SK-N-SH (cell line): ENCODE measurements at regions not wholly inside any gene's neighbourhood (a gene's known extent, or its start where the extent isn't known, plus 50 kb on each side); places are given as distances from the start of the nearest gene placed in this dataset.

Experiments used
- CTCF ChIA-PET: fragments of 300-600, 350-600 bp; formaldehyde crosslinking; extraction: SDS; loops from one replicate; lab custom pipeline; 2021; lab: Yijun Ruan, JAX
- POLR2A ChIA-PET: fragments of 350-600 bp; sonication (Branson Sonifier 250); formaldehyde crosslinking; extraction: SDS; loops from one replicate; lab custom pipeline; 2020; ENCODE audit warnings: antibody characterized with exemption, inconsistent platforms; lab: Yijun Ruan, JAX
- DNase-seq: peaks from one replicate; pipeline ENCODE4 v3.0.0; 2012
- H2AFZ ChIP-seq: fragments of 200-600 bp; sonication (generic); 2 replicates; pipeline ENCODE4 v1.8.1; 2016; ENCODE audit warnings: antibody characterized with exemption, mild to moderate bottlenecking, low read depth
- H3F3A ChIP-seq: fragments of 200-600 bp; sonication (generic); replicated peaks from 2 replicates; pipeline ENCODE3; 2016; ENCODE audit warnings: antibody characterized with exemption, mild to moderate bottlenecking; ENCODE audit not compliant: insufficient read depth
- H3K27ac ChIP-seq, 2 experiments: fragments of 200-500 bp in 1 of 2; fragments of 200-600 bp in 1 of 2; sonication (Bioruptor generic) in 1 of 2; sonication (generic), shearing (Covaris generic) in 1 of 2; 2 replicates each; pipeline versions ENCODE4 v1.5.1 to v1.6.1; 2014 to 2016; ENCODE audit warnings: low read depth in 2 of 2, inconsistent platforms in 1 of 2, low read length in 1 of 2, mild to moderate bottlenecking in 1 of 2, mixed read lengths in 1 of 2
- H3K27me3 ChIP-seq: fragments of 200-600 bp; sonication (generic), shearing (Covaris generic); 2 replicates; pipeline ENCODE4 v1.6.1; 2016; ENCODE audit warnings: mixed run types; ENCODE audit not compliant: insufficient read depth
- H3K36me3 ChIP-seq, 2 experiments: fragments of 200-500 bp in 1 of 2; fragments of 200-600 bp in 1 of 2; sonication (Bioruptor generic) in 1 of 2; sonication (generic) in 1 of 2; replicated peaks in 1 of 2; 2 replicates each; pipeline versions ENCODE3 to v1.5.1; 2014 to 2016; ENCODE audit warnings: low read length in 1 of 2, mild to moderate bottlenecking in 1 of 2; ENCODE audit not compliant: insufficient read depth in 2 of 2, control insufficient read depth in 1 of 2
- H3K4me1 ChIP-seq, 2 experiments: fragments of 200-500 bp in 1 of 2; fragments of 200-600 bp in 1 of 2; sonication (Bioruptor generic) in 1 of 2; sonication (generic), shearing (Covaris generic) in 1 of 2; 2 replicates each; pipeline versions ENCODE4 v1.5.1 to v1.6.1; 2014 to 2016; ENCODE audit warnings: low read depth in 1 of 2, low read length in 1 of 2, mixed run types in 1 of 2; ENCODE audit not compliant: insufficient read depth in 2 of 2, control insufficient read depth in 1 of 2
- H3K4me2 ChIP-seq: fragments of 200-600 bp; sonication (generic), shearing (Covaris generic); 2 replicates; pipeline ENCODE4 v1.6.1; 2017; ENCODE audit warnings: mixed run types
- H3K4me3 ChIP-seq, 2 experiments: fragments of 200-500 bp in 1 of 2; fragments of 200-600 bp in 1 of 2; sonication (Bioruptor generic) in 1 of 2; sonication (generic), shearing (Covaris generic) in 1 of 2; 2 replicates each; pipeline versions ENCODE4 v1.5.1 to v1.8.1; 2014 to 2016; ENCODE audit warnings: low read depth in 2 of 2, inconsistent platforms in 1 of 2, low read length in 1 of 2, mild to moderate bottlenecking in 1 of 2, mixed read lengths in 1 of 2, moderate library complexity in 1 of 2
- H3K79me2 ChIP-seq: fragments of 200-600 bp; sonication (generic); 2 replicates; pipeline ENCODE4 v1.8.1; 2017; ENCODE audit warnings: mild to moderate bottlenecking; ENCODE audit not compliant: insufficient read depth
- H3K9ac ChIP-seq: fragments of 200-600 bp; sonication (generic); 2 replicates; pipeline ENCODE4 v1.6.1; 2017; ENCODE audit warnings: mixed run types
- H3K9me2 ChIP-seq: fragments of 200-600 bp; sonication (generic); 2 replicates; pipeline ENCODE4 v1.6.1; 2017; ENCODE audit warnings: mixed run types
- H3K9me3 ChIP-seq: fragments of 200-600 bp; sonication (generic); 2 replicates; pipeline ENCODE4 v1.6.1; 2017; ENCODE audit warnings: mixed run types, mild to moderate bottlenecking, moderate library complexity
- H4K20me1 ChIP-seq: fragments of 200-600 bp; sonication (generic); 2 replicates; pipeline ENCODE4 v1.6.1; 2017; ENCODE audit warnings: mild to moderate bottlenecking, mixed run types; ENCODE audit not compliant: insufficient read depth
- CHD2 ChIP-seq: fragments of 150-350 bp; IDR thresholded peaks from 2 replicates; pipeline ENCODE4 v1.6.1; 2018; ENCODE audit warnings: low read length; ENCODE audit not compliant: partially characterized antibody
- EZH2phosphoT487 ChIP-seq: fragments of 200-600 bp; sonication (generic); IDR thresholded peaks from 2 replicates; pipeline ENCODE4 v1.6.1; 2017; ENCODE audit warnings: low read depth, mixed run types, mild to moderate bottlenecking, antibody characterized with exemption, moderate library complexity, borderline replicate concordance
- FOSL2 ChIP-seq: IDR thresholded peaks from 2 replicates; pipeline ENCODE4 v1.4.0; 2012; ENCODE audit warnings: low read depth, mild to moderate bottlenecking, moderate library complexity, borderline replicate concordance
- GABPA ChIP-seq: IDR thresholded peaks from 2 replicates; pipeline ENCODE4 v1.4.0; 2012; ENCODE audit warnings: low read depth, mild to moderate bottlenecking
- MEF2A ChIP-seq: IDR thresholded peaks from 2 replicates; pipeline ENCODE4 v1.4.0; 2012; ENCODE audit warnings: low read depth, borderline replicate concordance
- MXI1 ChIP-seq: IDR thresholded peaks from 2 replicates; pipeline ENCODE4 v1.6.1; 2012; ENCODE audit warnings: mild to moderate bottlenecking, low read depth, low read length, improper control_type of control experiment
- NFIC ChIP-seq: IDR thresholded peaks from 2 replicates; pipeline ENCODE4 v1.4.0; 2012; ENCODE audit warnings: borderline replicate concordance
- NRF1 ChIP-seq: IDR thresholded peaks from 2 replicates; pipeline ENCODE4 v1.6.1; 2012; ENCODE audit warnings: low read depth, mild to moderate bottlenecking, low read length
- RAD21 ChIP-seq: IDR thresholded peaks from 2 replicates; pipeline ENCODE4 v1.6.1; 2012; ENCODE audit warnings: mild to moderate bottlenecking, low read length
- SIN3A ChIP-seq: IDR thresholded peaks from 2 replicates; pipeline ENCODE4 v1.6.1; 2012; ENCODE audit warnings: low read depth, mild to moderate bottlenecking, low read length, moderate library complexity, borderline replicate concordance
- SMC3 ChIP-seq: IDR thresholded peaks from 2 replicates; pipeline ENCODE4 v1.6.1; 2012; ENCODE audit warnings: low read depth, low read length, improper control_type of control experiment
- TAF1 ChIP-seq: IDR thresholded peaks from 2 replicates; pipeline ENCODE4 v1.6.1; 2012; ENCODE audit warnings: low read depth, mild to moderate bottlenecking, low read length, moderate library complexity, borderline replicate concordance
- TCF12 ChIP-seq: IDR thresholded peaks from 2 replicates; pipeline ENCODE4 v1.4.0; 2012
- USF1 ChIP-seq: IDR thresholded peaks from 2 replicates; pipeline ENCODE4 v1.4.0; 2012; ENCODE audit warnings: low read depth, borderline replicate concordance
- USF2 ChIP-seq: fragments of 150-350 bp; IDR thresholded peaks from 2 replicates; pipeline ENCODE4 v1.6.1; 2017; ENCODE audit warnings: antibody characterized with exemption, low read length, low read depth, borderline replicate concordance
- WGBS: methylation state at CpG from one replicate; pipeline ENCODE4 v1.1.6; 2017; ENCODE audit warnings: low lambda C conversion rate; 5-methylcytosine and 5-hydroxymethylcytosine counted together
- TF ChIP-seq, protein P1 (sequence below): IDR thresholded peaks from 2 replicates; pipeline ENCODE4; 2012
- TF ChIP-seq, protein P2 (sequence below): IDR thresholded peaks from 2 replicates; pipeline ENCODE4 v1.4.0; 2012; ENCODE audit warnings: low read depth, borderline replicate concordance
- TF ChIP-seq, protein P3 (sequence below): IDR thresholded peaks from 2 replicates; pipeline ENCODE4 v1.6.1; 2012; ENCODE audit warnings: mild to moderate bottlenecking, low read depth, low read length, moderate library complexity

GRCh38 chr15:47561102-47561501 is 156.2 kb upstream of the SEMA6D start:
- Histone ChIP-seq H3K79me2 (no peaks in the 10 kb centered on the region), H3K27ac (no peak overlapping the region), H3F3A (no peaks in the 10 kb centered on the region), H3K4me1 (no peaks in the 10 kb centered on the region), H3K4me2 (no peak overlapping the region), H2AFZ (no peak overlapping the region), H3K9me3 (peaks cover 5% of the 10 kb centered on the region; the same call in 1 of the 2 replicates), H3K4me3 (no peak overlapping the region), H3K9me2 (no peaks in the 10 kb centered on the region), H4K20me1 (no peaks in the 10 kb centered on the region), H3K27me3 (no peaks in the 10 kb centered on the region), H3K9ac (no peak overlapping the region), H3K36me3 (no peaks in the 10 kb centered on the region)
- 0% methylated on average over 1 of the region's 1 CpG for WGBS
- no peak for DNase-seq
- ChIA-PET POLR2A (no interaction called here), CTCF (no interaction called here)
- TF ChIP-seq, protein P1, sequence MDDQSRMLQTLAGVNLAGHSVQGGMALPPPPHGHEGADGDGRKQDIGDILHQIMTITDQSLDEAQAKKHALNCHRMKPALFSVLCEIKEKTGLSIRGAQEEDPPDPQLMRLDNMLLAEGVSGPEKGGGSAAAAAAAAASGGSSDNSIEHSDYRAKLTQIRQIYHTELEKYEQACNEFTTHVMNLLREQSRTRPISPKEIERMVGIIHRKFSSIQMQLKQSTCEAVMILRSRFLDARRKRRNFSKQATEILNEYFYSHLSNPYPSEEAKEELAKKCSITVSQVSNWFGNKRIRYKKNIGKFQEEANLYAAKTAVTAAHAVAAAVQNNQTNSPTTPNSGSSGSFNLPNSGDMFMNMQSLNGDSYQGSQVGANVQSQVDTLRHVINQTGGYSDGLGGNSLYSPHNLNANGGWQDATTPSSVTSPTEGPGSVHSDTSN = no peak
- TF ChIP-seq SMC3 (no peak), USF1 (no peak), MEF2A (no peak), GABPA (no peak), NFIC (no peak), RAD21 (no peak), NRF1 (no peak)
- TF ChIP-seq, protein P2, sequence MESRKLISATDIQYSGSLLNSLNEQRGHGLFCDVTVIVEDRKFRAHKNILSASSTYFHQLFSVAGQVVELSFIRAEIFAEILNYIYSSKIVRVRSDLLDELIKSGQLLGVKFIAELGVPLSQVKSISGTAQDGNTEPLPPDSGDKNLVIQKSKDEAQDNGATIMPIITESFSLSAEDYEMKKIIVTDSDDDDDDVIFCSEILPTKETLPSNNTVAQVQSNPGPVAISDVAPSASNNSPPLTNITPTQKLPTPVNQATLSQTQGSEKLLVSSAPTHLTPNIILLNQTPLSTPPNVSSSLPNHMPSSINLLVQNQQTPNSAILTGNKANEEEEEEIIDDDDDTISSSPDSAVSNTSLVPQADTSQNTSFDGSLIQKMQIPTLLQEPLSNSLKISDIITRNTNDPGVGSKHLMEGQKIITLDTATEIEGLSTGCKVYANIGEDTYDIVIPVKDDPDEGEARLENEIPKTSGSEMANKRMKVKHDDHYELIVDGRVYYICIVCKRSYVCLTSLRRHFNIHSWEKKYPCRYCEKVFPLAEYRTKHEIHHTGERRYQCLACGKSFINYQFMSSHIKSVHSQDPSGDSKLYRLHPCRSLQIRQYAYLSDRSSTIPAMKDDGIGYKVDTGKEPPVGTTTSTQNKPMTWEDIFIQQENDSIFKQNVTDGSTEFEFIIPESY = no peak
- TF ChIP-seq, protein P3, sequence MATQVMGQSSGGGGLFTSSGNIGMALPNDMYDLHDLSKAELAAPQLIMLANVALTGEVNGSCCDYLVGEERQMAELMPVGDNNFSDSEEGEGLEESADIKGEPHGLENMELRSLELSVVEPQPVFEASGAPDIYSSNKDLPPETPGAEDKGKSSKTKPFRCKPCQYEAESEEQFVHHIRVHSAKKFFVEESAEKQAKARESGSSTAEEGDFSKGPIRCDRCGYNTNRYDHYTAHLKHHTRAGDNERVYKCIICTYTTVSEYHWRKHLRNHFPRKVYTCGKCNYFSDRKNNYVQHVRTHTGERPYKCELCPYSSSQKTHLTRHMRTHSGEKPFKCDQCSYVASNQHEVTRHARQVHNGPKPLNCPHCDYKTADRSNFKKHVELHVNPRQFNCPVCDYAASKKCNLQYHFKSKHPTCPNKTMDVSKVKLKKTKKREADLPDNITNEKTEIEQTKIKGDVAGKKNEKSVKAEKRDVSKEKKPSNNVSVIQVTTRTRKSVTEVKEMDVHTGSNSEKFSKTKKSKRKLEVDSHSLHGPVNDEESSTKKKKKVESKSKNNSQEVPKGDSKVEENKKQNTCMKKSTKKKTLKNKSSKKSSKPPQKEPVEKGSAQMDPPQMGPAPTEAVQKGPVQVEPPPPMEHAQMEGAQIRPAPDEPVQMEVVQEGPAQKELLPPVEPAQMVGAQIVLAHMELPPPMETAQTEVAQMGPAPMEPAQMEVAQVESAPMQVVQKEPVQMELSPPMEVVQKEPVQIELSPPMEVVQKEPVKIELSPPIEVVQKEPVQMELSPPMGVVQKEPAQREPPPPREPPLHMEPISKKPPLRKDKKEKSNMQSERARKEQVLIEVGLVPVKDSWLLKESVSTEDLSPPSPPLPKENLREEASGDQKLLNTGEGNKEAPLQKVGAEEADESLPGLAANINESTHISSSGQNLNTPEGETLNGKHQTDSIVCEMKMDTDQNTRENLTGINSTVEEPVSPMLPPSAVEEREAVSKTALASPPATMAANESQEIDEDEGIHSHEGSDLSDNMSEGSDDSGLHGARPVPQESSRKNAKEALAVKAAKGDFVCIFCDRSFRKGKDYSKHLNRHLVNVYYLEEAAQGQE = no peak

GRCh38 chr15:47565949-47566348 is 151.4 kb upstream of the SEMA6D start:
- WGBS = 44% methylated on average over 3 of the region's 3 CpGs
- ChIA-PET CTCF (no interaction called here), POLR2A (no interaction called here)
- no peaks in the 10 kb centered on the region for H3K27me3 ChIP-seq
- H3K36me3 ChIP-seq = no peaks in the 10 kb centered on the region
- H3K9me3 ChIP-seq = peaks cover 3% of the 10 kb centered on the region; the same call in 1 of the 2 replicates
- no peak overlapping the region for H3K27ac ChIP-seq
- H3K79me2 ChIP-seq = no peaks in the 10 kb centered on the region
- peaks cover 0 to 3% of the 10 kb centered on the region in 2 experiments; a peak in 1 of 4 replicates for H3K4me1 ChIP-seq
- H3K9me2 ChIP-seq = no peaks in the 10 kb centered on the region
- no peak overlapping the region for H3K9ac ChIP-seq
- H4K20me1 ChIP-seq = no peaks in the 10 kb centered on the region
- H3F3A ChIP-seq = no peaks in the 10 kb centered on the region
- H3K4me2 ChIP-seq = no peak overlapping the region
- no peak overlapping the region for H2AFZ ChIP-seq
- no peak overlapping the region for H3K4me3 ChIP-seq
- DNase-seq = no peak
- TF ChIP-seq TAF1 = no peak
- no peak for TF ChIP-seq MXI1
- TF ChIP-seq USF2 = no peak
- TF ChIP-seq SIN3A = no peak
- no peak for TF ChIP-seq TCF12
- TF ChIP-seq CHD2 = no peak
- TF ChIP-seq, protein P2 = no peak
- no peak for TF ChIP-seq EZH2phosphoT487
- no peak for TF ChIP-seq FOSL2
- TF ChIP-seq SMC3 = no peak
